ENCODE measurements at regions not wholly inside any gene's neighbourhood (a gene's known extent, or its start where the extent isn't known, plus 50 kb on each side); places are given as distances from the start of the nearest gene placed in this dataset.

GRCh38 chr11:88439356-88439755 lies 101.8 kb upstream of the CTSC start:
- no peaks in the 10 kb centered on the region for H3K4me1 ChIP-seq (ENCODE audit: control insufficient read depth, insufficient read depth, low read length)
- no peak overlapping the region for H3K27ac ChIP-seq (ENCODE audit: extremely low read depth, low read depth, low read length)
- TF ChIP-seq, protein P1, sequence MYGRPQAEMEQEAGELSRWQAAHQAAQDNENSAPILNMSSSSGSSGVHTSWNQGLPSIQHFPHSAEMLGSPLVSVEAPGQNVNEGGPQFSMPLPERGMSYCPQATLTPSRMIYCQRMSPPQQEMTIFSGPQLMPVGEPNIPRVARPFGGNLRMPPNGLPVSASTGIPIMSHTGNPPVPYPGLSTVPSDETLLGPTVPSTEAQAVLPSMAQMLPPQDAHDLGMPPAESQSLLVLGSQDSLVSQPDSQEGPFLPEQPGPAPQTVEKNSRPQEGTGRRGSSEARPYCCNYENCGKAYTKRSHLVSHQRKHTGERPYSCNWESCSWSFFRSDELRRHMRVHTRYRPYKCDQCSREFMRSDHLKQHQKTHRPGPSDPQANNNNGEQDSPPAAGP (tag by site-specific recombination; IDR thresholded peaks at IDR 0.05), result no peak
- TF ChIP-seq ZNF16 (tag by site-specific recombination; IDR thresholded peaks at IDR 0.05; ENCODE audit: low read depth) (no peak), OSR2 (tag by site-specific recombination; IDR thresholded peaks at IDR 0.05) (no peak), ZNF391 (tag by site-specific recombination; IDR thresholded peaks at IDR 0.05; ENCODE audit: borderline replicate concordance, low read depth) (no peak), ZNF707 (tag by site-specific recombination; IDR thresholded peaks at IDR 0.05) (no peak), ZNF596 (tag by site-specific recombination; IDR thresholded peaks at IDR 0.05) (no peak), EGR2 (tag by site-specific recombination; IDR thresholded peaks at IDR 0.05; ENCODE audit: low read depth) (no peak), SCRT2 (tag by site-specific recombination; IDR thresholded peaks at IDR 0.05) (no peak), HOXA7 (CRISPR knock-in tag; IDR thresholded peaks at IDR 0.05; ENCODE audit: borderline replicate concordance) (no peak), ZNF184 (tag by site-specific recombination; IDR thresholded peaks at IDR 0.05) (no peak), ZNF548 (tag by site-specific recombination; IDR thresholded peaks at IDR 0.05) (no peak), KLF10 (tag by site-specific recombination; IDR thresholded peaks at IDR 0.05) (no peak), ZBTB21 (tag by site-specific recombination; IDR thresholded peaks at IDR 0.05) (no peak), PRDM6 (tag by site-specific recombination; IDR thresholded peaks at IDR 0.05) (no peak), ZXDB (tag by site-specific recombination; IDR thresholded peaks at IDR 0.05) (no peak), BCL11B (tag by site-specific recombination; IDR thresholded peaks at IDR 0.05; ENCODE audit: low read depth) (no peak), GLI4 (tag by site-specific recombination; IDR thresholded peaks at IDR 0.05) (no peak)
- TF ChIP-seq, protein P2, sequence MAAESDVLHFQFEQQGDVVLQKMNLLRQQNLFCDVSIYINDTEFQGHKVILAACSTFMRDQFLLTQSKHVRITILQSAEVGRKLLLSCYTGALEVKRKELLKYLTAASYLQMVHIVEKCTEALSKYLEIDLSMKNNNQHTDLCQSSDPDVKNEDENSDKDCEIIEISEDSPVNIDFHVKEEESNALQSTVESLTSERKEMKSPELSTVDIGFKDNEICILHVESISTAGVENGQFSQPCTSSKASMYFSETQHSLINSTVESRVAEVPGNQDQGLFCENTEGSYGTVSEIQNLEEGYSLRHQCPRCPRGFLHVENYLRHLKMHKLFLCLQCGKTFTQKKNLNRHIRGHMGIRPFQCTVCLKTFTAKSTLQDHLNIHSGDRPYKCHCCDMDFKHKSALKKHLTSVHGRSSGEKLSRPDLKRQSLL (tag by site-specific recombination; IDR thresholded peaks at IDR 0.05), result no peak
- TF ChIP-seq, protein P3, sequence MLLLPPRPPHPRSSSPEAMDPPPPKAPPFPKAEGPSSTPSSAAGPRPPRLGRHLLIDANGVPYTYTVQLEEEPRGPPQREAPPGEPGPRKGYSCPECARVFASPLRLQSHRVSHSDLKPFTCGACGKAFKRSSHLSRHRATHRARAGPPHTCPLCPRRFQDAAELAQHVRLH (tag by site-specific recombination; IDR thresholded peaks at IDR 0.05), result no peak

GRCh38 chr11:88438721-88439120 lies 101.2 kb upstream of the CTSC start:
- ChIA-PET POLR2A (no interaction called here), CTCF (no interaction called here)
- Histone ChIP-seq H3K4me1 (ENCODE audit: control insufficient read depth, insufficient read depth, low read length) (no peaks in the 10 kb centered on the region), H3K36me3 (ENCODE audit: control insufficient read depth in 2 of 2, insufficient read depth in 1 of 2, low read length in 2 of 2) (no peaks in the 10 kb centered on the region), H3K27ac (ENCODE audit: extremely low read depth, low read depth, low read length) (no peak overlapping the region), H3K9me3 (ENCODE audit: control insufficient read depth, insufficient read depth, low read depth, low read length) (no peaks in the 10 kb centered on the region), H3K4me3 (ENCODE audit: low read depth, low read length) (no peak overlapping the region)
- TF ChIP-seq ZNF658 (tag by site-specific recombination; IDR thresholded peaks at IDR 0.05) (no peak), ZNF544 (tag by site-specific recombination; IDR thresholded peaks at IDR 0.05) (no peak), ZNF623 (tag by site-specific recombination; IDR thresholded peaks at IDR 0.05) (no peak), ZBTB49 (tag by site-specific recombination; IDR thresholded peaks at IDR 0.05; ENCODE audit: low read depth) (no peak), SP3 (tag by site-specific recombination; IDR thresholded peaks at IDR 0.05) (no peak)
- TF ChIP-seq, protein P4, sequence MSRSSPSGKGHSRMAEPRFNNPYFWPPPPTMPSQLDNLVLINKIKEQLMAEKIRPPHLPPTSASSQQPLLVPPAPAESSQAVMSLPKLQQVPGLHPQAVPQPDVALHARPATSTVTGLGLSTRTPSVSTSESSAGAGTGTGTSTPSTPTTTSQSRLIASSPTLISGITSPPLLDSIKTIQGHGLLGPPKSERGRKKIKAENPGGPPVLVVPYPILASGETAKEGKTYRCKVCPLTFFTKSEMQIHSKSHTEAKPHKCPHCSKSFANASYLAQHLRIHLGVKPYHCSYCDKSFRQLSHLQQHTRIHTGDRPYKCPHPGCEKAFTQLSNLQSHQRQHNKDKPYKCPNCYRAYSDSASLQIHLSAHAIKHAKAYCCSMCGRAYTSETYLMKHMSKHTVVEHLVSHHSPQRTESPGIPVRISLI (tag by site-specific recombination; IDR thresholded peaks at IDR 0.05), result no peak
- TF ChIP-seq, protein P5, sequence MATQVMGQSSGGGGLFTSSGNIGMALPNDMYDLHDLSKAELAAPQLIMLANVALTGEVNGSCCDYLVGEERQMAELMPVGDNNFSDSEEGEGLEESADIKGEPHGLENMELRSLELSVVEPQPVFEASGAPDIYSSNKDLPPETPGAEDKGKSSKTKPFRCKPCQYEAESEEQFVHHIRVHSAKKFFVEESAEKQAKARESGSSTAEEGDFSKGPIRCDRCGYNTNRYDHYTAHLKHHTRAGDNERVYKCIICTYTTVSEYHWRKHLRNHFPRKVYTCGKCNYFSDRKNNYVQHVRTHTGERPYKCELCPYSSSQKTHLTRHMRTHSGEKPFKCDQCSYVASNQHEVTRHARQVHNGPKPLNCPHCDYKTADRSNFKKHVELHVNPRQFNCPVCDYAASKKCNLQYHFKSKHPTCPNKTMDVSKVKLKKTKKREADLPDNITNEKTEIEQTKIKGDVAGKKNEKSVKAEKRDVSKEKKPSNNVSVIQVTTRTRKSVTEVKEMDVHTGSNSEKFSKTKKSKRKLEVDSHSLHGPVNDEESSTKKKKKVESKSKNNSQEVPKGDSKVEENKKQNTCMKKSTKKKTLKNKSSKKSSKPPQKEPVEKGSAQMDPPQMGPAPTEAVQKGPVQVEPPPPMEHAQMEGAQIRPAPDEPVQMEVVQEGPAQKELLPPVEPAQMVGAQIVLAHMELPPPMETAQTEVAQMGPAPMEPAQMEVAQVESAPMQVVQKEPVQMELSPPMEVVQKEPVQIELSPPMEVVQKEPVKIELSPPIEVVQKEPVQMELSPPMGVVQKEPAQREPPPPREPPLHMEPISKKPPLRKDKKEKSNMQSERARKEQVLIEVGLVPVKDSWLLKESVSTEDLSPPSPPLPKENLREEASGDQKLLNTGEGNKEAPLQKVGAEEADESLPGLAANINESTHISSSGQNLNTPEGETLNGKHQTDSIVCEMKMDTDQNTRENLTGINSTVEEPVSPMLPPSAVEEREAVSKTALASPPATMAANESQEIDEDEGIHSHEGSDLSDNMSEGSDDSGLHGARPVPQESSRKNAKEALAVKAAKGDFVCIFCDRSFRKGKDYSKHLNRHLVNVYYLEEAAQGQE (tag by site-specific recombination; IDR thresholded peaks at IDR 0.05), result no peak

More at GRCh38 chr11:88439356-88439755, 101.8 kb upstream of the CTSC start:
- CTCF ChIA-PET, result no interaction called here
- no peaks in the 10 kb centered on the region for H3K36me3 ChIP-seq (ENCODE audit: control insufficient read depth in 2 of 2, insufficient read depth in 1 of 2, low read length in 2 of 2)
- no peak overlapping the region for H3K4me3 ChIP-seq (ENCODE audit: low read depth, low read length)
- H3K9me3 ChIP-seq (ENCODE audit: control insufficient read depth, insufficient read depth, low read depth, low read length), result no peaks in the 10 kb centered on the region
- POLR2A ChIA-PET, result no interaction called here

All from HEK293 (cell line).